ENCODE measurements at regions not wholly inside any gene's neighbourhood (a gene's known extent, or its start where the extent isn't known, plus 50 kb on each side); places are given as distances from the start of the nearest gene placed in this dataset.

- no peaks in the 10 kb centered on the region for H3K27me3 ChIP-seq
- no peak overlapping the region for H3K4me3 ChIP-seq
- no peaks in the 10 kb centered on the region for H3K36me3 ChIP-seq
- H3K9me3 ChIP-seq = no peaks in the 10 kb centered on the region
- no peak overlapping the region for H3K27ac ChIP-seq
- TF ChIP-seq, protein P1, sequence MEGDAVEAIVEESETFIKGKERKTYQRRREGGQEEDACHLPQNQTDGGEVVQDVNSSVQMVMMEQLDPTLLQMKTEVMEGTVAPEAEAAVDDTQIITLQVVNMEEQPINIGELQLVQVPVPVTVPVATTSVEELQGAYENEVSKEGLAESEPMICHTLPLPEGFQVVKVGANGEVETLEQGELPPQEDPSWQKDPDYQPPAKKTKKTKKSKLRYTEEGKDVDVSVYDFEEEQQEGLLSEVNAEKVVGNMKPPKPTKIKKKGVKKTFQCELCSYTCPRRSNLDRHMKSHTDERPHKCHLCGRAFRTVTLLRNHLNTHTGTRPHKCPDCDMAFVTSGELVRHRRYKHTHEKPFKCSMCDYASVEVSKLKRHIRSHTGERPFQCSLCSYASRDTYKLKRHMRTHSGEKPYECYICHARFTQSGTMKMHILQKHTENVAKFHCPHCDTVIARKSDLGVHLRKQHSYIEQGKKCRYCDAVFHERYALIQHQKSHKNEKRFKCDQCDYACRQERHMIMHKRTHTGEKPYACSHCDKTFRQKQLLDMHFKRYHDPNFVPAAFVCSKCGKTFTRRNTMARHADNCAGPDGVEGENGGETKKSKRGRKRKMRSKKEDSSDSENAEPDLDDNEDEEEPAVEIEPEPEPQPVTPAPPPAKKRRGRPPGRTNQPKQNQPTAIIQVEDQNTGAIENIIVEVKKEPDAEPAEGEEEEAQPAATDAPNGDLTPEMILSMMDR (IDR thresholded peaks at IDR 0.05) = no peak
- intact Hi-C loops (cut with DNase I) = no loop called here
- ATAC-seq (no peak), DNase-seq (no peak)
- no peaks in the 10 kb centered on the region for H3K4me1 ChIP-seq
Observed at GRCh38 chr6:15913573-15913972, 215.3 kb upstream of the MYLIP start.

GRCh38 chr6:15912505-15913400, 216.1 kb upstream of the MYLIP start:
- intact Hi-C loops (cut with DNase I) = no loop called here
- Histone ChIP-seq H3K4me3 (no peak overlapping the region), H3K27ac (no peak overlapping the region), H3K4me1 (no peaks in the 10 kb centered on the region), H3K36me3 (no peaks in the 10 kb centered on the region), H3K27me3 (no peaks in the 10 kb centered on the region), H3K9me3 (no peaks in the 10 kb centered on the region)
- TF ChIP-seq, protein P1 (IDR thresholded peaks at IDR 0.05) = no peak
- DNase-seq (no peak), ATAC-seq (no peak)

DNA sequence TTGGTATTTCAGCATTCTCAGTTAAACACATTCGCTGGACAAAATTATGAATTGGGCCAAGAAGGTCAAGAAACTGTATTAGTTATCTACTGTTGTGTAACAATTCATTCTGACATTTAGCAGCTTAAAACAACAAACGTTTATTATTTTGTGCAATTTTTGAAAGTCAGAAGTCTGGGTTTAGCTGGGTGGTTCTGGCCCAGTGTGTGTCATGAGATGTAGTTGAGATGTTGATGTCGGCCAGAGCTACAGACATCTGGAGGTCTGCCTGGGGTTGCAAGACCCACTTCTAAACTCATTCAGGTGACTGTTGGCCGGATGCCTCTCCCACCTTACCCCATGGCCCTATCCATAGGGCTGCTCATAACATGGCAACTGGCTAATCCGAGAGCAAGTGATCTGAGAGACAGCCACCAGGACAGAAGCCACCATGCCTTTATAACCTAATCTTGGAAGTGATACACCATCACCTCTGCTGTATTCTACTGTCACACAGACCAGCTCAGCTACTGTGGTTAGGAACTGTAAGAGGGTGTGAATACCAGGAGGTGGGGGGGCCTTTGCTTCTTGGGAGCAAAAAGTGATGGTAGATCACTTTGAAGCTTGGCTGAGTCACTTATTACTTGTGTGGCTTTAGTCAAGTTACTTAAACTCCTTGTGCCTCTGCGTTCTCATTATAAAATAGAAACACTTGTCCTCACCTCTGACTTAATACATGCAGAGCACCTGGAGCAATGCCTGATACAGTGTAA, 217.0 kb upstream of the MYLIP start:
- H3K27ac ChIP-seq = no peak overlapping the region
- H3K36me3 ChIP-seq = no peaks in the 10 kb centered on the region
- DNase-seq = no peak
- H3K4me1 ChIP-seq = no peaks in the 10 kb centered on the region
- no peaks in the 10 kb centered on the region for H3K9me3 ChIP-seq
- intact Hi-C loops (cut with DNase I) = no loop called here
- no peak for ATAC-seq
- TF ChIP-seq, protein P1 (IDR thresholded peaks at IDR 0.05) = no peak
- H3K4me3 ChIP-seq = no peak overlapping the region
- no peaks in the 10 kb centered on the region for H3K27me3 ChIP-seq

DNA sequence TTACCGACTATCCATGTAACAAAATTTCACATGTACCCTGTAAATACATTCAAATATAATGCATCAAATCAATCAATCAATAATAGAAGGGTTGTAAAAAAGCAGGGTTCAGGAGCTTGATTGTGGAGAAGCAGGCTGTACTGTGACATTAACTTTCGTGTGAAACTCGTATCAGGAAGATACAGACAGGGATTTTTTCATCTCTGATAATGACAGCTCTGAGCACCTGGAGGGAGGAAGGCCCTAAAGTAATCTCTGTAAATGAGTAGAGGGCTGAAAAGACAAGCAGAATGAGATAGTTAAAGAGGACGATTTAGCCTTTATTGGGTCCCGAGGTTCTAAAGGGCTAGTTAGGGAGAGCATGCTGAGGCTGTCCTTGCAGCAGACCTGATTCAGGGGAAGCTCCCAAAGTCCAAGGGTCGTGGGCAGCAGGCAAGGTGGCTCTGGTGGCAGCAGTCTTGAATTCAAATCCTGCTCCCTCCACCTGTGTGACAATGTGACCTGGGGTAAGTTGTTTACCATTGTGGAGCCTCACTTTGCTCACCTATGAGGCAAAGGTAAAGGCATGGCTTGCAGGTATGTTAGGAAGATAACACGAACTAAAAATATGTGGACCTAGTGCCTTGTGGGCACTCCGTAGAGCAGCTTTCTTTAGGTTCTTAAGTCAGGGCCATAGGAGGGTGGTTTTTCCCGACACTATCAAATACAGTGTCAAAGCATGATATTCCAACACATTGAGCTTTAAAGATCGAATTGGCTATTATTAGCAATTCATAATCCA, 219.4 kb upstream of the MYLIP start:
- ATAC-seq (no peak), DNase-seq (no peak)
- H3K9me3 ChIP-seq = no peaks in the 10 kb centered on the region
- H3K4me3 ChIP-seq = no peak overlapping the region
- H3K4me1 ChIP-seq = no peaks in the 10 kb centered on the region
- H3K36me3 ChIP-seq = no peaks in the 10 kb centered on the region
- TF ChIP-seq, protein P1 (IDR thresholded peaks at IDR 0.05) = no peak
- intact Hi-C loops (cut with DNase I) = no loop called here
- H3K27ac ChIP-seq = no peak overlapping the region
- H3K27me3 ChIP-seq = no peaks in the 10 kb centered on the region

GRCh38 chr6:15908871-15909270, 220.0 kb upstream of the MYLIP start:
- H3K9me3 ChIP-seq = no peaks in the 10 kb centered on the region
- H3K36me3 ChIP-seq = no peaks in the 10 kb centered on the region
- intact Hi-C loops (cut with DNase I) = no loop called here
- no peak for DNase-seq
- no peak overlapping the region for H3K27ac ChIP-seq
- no peak overlapping the region for H3K4me3 ChIP-seq
- no peak for ATAC-seq
- no peaks in the 10 kb centered on the region for H3K4me1 ChIP-seq
- no peaks in the 10 kb centered on the region for H3K27me3 ChIP-seq
- TF ChIP-seq, protein P1 (IDR thresholded peaks at IDR 0.05) = no peak
